Prostate gland (tissue), 2 donors: ENCODE measurements at regions not wholly inside any gene's neighbourhood (a gene's known extent, or its start where the extent isn't known, plus 50 kb on each side); places are given as distances from the start of the nearest gene placed in this dataset.

ENCODE experiments used
- DNase-seq: peaks from one replicate; pipeline ENCODE4 v3.0.0-alpha.2; 2019; ENCODE audit warnings: low spot score
- H3K27ac ChIP-seq, 2 donors: fragments of 200-600 bp; sonication (generic); 2 replicates each; pipeline ENCODE4 v1.5.1; 2017 to 2019
- H3K27me3 ChIP-seq: fragments of 200-600 bp; sonication (generic); replicated peaks from 2 replicates; pipeline ENCODE4 v1.5.1; 2019; ENCODE audit not compliant: insufficient read depth
- H3K36me3 ChIP-seq, 2 donors: fragments of 200-600 bp; sonication (generic); 1 replicate in 1 of 2; 2 replicates in 1 of 2; pipeline versions ENCODE4 v1.5.1 to v1.8.1; 2017 to 2019
- H3K4me1 ChIP-seq: fragments of 200-600 bp; sonication (generic); replicated peaks from 2 replicates; pipeline ENCODE4 v1.5.1; 2019
- H3K4me3 ChIP-seq, 2 donors: fragments of 200-600 bp; sonication (generic); 2 replicates each; pipeline ENCODE4 v1.5.1; 2017 to 2019
- H3K9me3 ChIP-seq: fragments of 200-600 bp; sonication (generic); 2 replicates; pipeline ENCODE4 v1.5.1; 2017
- CTCF ChIP-seq, 4 experiments: fragments of 200-600 bp in 2 of 4; fragments of 450-650 bp in 2 of 4; sonication (generic) in 2 of 4; IDR thresholded peaks; 1 replicate in 3 of 4; 2 replicates in 1 of 4; pipeline ENCODE4 v1.5.1; 2016 to 2019; ENCODE audit warnings: antibody characterized with exemption in 4 of 4, mild to moderate bottlenecking in 2 of 4, moderate library complexity in 2 of 4
- POLR2A ChIP-seq: fragments of 450-650 bp; IDR thresholded peaks from one replicate; pipeline ENCODE4 v1.6.1; 2016; ENCODE audit warnings: antibody characterized with exemption, mild to moderate bottlenecking
- POLR2AphosphoS5 ChIP-seq: sonication (generic); formaldehyde crosslinking; IDR thresholded peaks from one replicate; pipeline ENCODE4 v1.6.1; 2017; ENCODE audit warnings: antibody characterized with exemption
- WGBS: methylation state at CpG from one replicate; pipeline ENCODE4 v1.1.5; 2018; 5-methylcytosine and 5-hydroxymethylcytosine counted together
- intact Hi-C: fragments of 100-400 bp; cut with DNase I; formaldehyde crosslinking; loops from one replicate; pipeline ENCODE4 v1.14.2; 2022

- 94% methylated on average over 1 of the region's 1 CpG for WGBS
- no peak for DNase-seq
- Histone ChIP-seq H3K27ac (no peak overlapping the region), H3K4me3 (no peak overlapping the region), H3K27me3 (no peaks in the 10 kb centered on the region), H3K36me3 (no peaks in the 10 kb centered on the region), H3K9me3 (no peaks in the 10 kb centered on the region), H3K4me1 (no peaks in the 10 kb centered on the region)
- intact Hi-C loops: no loop called here
- no peak for TF ChIP-seq CTCF (IDR thresholded peaks at IDR 0.05)
- no peak for TF ChIP-seq POLR2AphosphoS5
- TF ChIP-seq POLR2A: no peak
These were observed 1022.6 kb downstream of the KCNMA1 start for GRCh38 chr10:76615049-76615448.
